OCI-LY7 (cell line): ENCODE measurements at regions not wholly inside any gene's neighbourhood (a gene's known extent, or its start where the extent isn't known, plus 50 kb on each side); places are given as distances from the start of the nearest gene placed in this dataset.

ENCODE experiments used
- BruUV-seq: library from RNA; stranded (reverse); fragments of 400-500 nt; replicated peaks from 2 replicates; lab custom pipeline; 2021; lab: Mats Ljungman, UMichigan
- CTCF ChIA-PET: fragments of 300-600 bp; sonication (Branson Sonifier 250); formaldehyde crosslinking; loops from one replicate; lab custom pipeline; 2022; ENCODE audit warnings: antibody characterized with exemption; ENCODE audit not compliant: unreplicated experiment; lab: Charles Lee
- POLR2A ChIA-PET: fragments of 300-600 bp; sonication (Branson Sonifier 250); formaldehyde crosslinking; loops from one replicate; lab custom pipeline; 2022; ENCODE audit warnings: antibody characterized with exemption; lab: Charles Lee
- DNase-seq: peaks from one replicate; pipeline ENCODE4 v3.0.0-alpha.2; 2015; ENCODE audit warnings: low spot score
- H2AFZ ChIP-seq: fragments of 200-600 bp; sonication (generic), shearing (Covaris generic); 2 replicates; pipeline ENCODE4 v1.6.1; 2014; ENCODE audit warnings: mild to moderate bottlenecking, antibody characterized with exemption, low read length, moderate library complexity
- H3K27ac ChIP-seq: fragments of 200-600 bp; sonication (generic); 2 replicates; pipeline ENCODE4 v1.5.1; 2014; ENCODE audit warnings: mixed run types, low read depth, mild to moderate bottlenecking, moderate library complexity, low read length, inconsistent platforms; ENCODE audit not compliant: poor library complexity, severe bottlenecking
- H3K36me3 ChIP-seq: fragments of 200-600 bp; sonication (generic); 2 replicates; pipeline ENCODE4 v1.6.1; 2014; ENCODE audit warnings: mild to moderate bottlenecking, antibody characterized with exemption, low read length, moderate library complexity, mixed read lengths; ENCODE audit not compliant: insufficient read depth
- H3K4me1 ChIP-seq: fragments of 200-600 bp; sonication (generic); 2 replicates; pipeline ENCODE4 v1.5.1; 2014; ENCODE audit warnings: mild to moderate bottlenecking, low read length; ENCODE audit not compliant: insufficient read depth, poor library complexity, severe bottlenecking
- H3K4me2 ChIP-seq: fragments of 200-600 bp; sonication (generic); 2 replicates; pipeline ENCODE4 v1.6.1; 2014; ENCODE audit warnings: mild to moderate bottlenecking, low read length
- H3K4me3 ChIP-seq: fragments of 200-600 bp; sonication (generic); 2 replicates; pipeline ENCODE4 v1.5.1; 2014; ENCODE audit warnings: mild to moderate bottlenecking, low read depth, low read length; ENCODE audit not compliant: poor library complexity, severe bottlenecking
- H3K79me2 ChIP-seq: fragments of 200-600 bp; sonication (generic); 2 replicates; pipeline ENCODE4 v1.6.1; 2016; ENCODE audit warnings: low read depth, mild to moderate bottlenecking, low read length, moderate library complexity, mixed read lengths; ENCODE audit not compliant: insufficient read depth
- H3K9me2 ChIP-seq: fragments of 200-600 bp; sonication (generic); 2 replicates; pipeline ENCODE4 v1.6.1; 2016; ENCODE audit warnings: mild to moderate bottlenecking, low read length, mixed read lengths; ENCODE audit not compliant: insufficient read depth
- H3K9me3 ChIP-seq: fragments of 200-600 bp; sonication (generic); 2 replicates; pipeline ENCODE4 v1.6.1; 2014; ENCODE audit warnings: mild to moderate bottlenecking, mixed run types, low read length, mixed read lengths
- H4K20me1 ChIP-seq: fragments of 200-600 bp; sonication (generic); 2 replicates; pipeline ENCODE4 v1.6.1; 2014; ENCODE audit warnings: mild to moderate bottlenecking, antibody characterized with exemption, low read length, moderate library complexity, mixed read lengths; ENCODE audit not compliant: insufficient read depth
- CTCF ChIP-seq: fragments of 200-600 bp; sonication (generic); conservative IDR thresholded peaks from 2 replicates; pipeline ENCODE4 v1.5.1; 2014; ENCODE audit warnings: mild to moderate bottlenecking, antibody characterized with exemption, low read length, moderate library complexity, mixed read lengths
- EZH2phosphoT487 ChIP-seq: fragments of 200-600 bp; sonication (generic); IDR thresholded peaks from 2 replicates; pipeline ENCODE4 v1.6.1; 2018; ENCODE audit warnings: low read depth, borderline replicate concordance, mild to moderate bottlenecking, mixed run types, antibody characterized with exemption, low read length, moderate library complexity, mixed read lengths
- intact Hi-C: fragments of 100-400 bp; cut with micrococcal nuclease; formaldehyde crosslinking; loops from one replicate; pipeline ENCODE4 v1.10.0; 2022; ENCODE audit not compliant: unreplicated experiment

GRCh38 chr11:96681019-96681716 lies 291.4 kb downstream of the JRKL start:
- no peak overlapping the region for H3K27ac ChIP-seq
- no peaks in the 10 kb centered on the region for H3K4me1 ChIP-seq
- no peaks in the 10 kb centered on the region for H3K79me2 ChIP-seq
- BruUV-seq, result no TSS peak
- intact Hi-C loops, result no loop called here
- no peak overlapping the region for H3K4me3 ChIP-seq
- no peak for DNase-seq
- CTCF ChIA-PET, result no interaction called here
- no peaks in the 10 kb centered on the region for H3K36me3 ChIP-seq
- H4K20me1 ChIP-seq, result no peaks in the 10 kb centered on the region
- H3K9me3 ChIP-seq, result no peaks in the 10 kb centered on the region
- POLR2A ChIA-PET, result interaction anchor here (1.1 to 1.6 kb wide), 3 partner anchors 13 to 21 kb away, joined by 3 to 5 read pairs (median 3); no protein-coding TSS in a partner anchor
- no peak overlapping the region for H3K4me2 ChIP-seq
- H3K9me2 ChIP-seq, result no peaks in the 10 kb centered on the region
- TF ChIP-seq CTCF (no peak), EZH2phosphoT487 (no peak)
- no peak overlapping the region for H2AFZ ChIP-seq

- intact Hi-C loops, result no loop called here
- Histone ChIP-seq H4K20me1 (no peaks in the 10 kb centered on the region), H3K27ac (no peak overlapping the region), H3K4me2 (no peak overlapping the region), H3K4me1 (no peaks in the 10 kb centered on the region), H3K9me3 (no peaks in the 10 kb centered on the region), H3K36me3 (no peaks in the 10 kb centered on the region), H3K9me2 (no peaks in the 10 kb centered on the region), H3K4me3 (no peak overlapping the region), H2AFZ (no peak overlapping the region), H3K79me2 (no peaks in the 10 kb centered on the region)
- TF ChIP-seq CTCF (no peak), EZH2phosphoT487 (no peak)
- no TSS peak for BruUV-seq
- ChIA-PET POLR2A (interaction anchor here (0.7 to 0.8 kb wide), 2 partner anchors 14 to 942 kb away, joined by 3 read pairs; no protein-coding TSS in a partner anchor), CTCF (no interaction called here)
- DNase-seq, result no peak
Observed at GRCh38 chr11:96694338-96694737, 304.5 kb downstream of the JRKL start.

GRCh38 chr11:96696731-96697130 lies 306.9 kb downstream of the JRKL start:
- Histone ChIP-seq H3K79me2 (no peaks in the 10 kb centered on the region), H3K4me3 (no peak overlapping the region), H3K4me2 (no peak overlapping the region), H3K36me3 (no peaks in the 10 kb centered on the region), H3K4me1 (no peaks in the 10 kb centered on the region), H3K9me2 (no peaks in the 10 kb centered on the region), H4K20me1 (no peaks in the 10 kb centered on the region), H3K27ac (no peak overlapping the region), H2AFZ (no peak overlapping the region), H3K9me3 (no peaks in the 10 kb centered on the region)
- no peak for DNase-seq
- TF ChIP-seq CTCF (no peak), EZH2phosphoT487 (no peak)
- CTCF ChIA-PET, result no interaction called here
- intact Hi-C loops, result no loop called here
- POLR2A ChIA-PET, result no interaction called here
- no TSS peak for BruUV-seq
